Caco-2 (cell line): ENCODE measurements at regions not wholly inside any gene's neighbourhood (a gene's known extent, or its start where the extent isn't known, plus 50 kb on each side); places are given as distances from the start of the nearest gene placed in this dataset.

ENCODE experiments used
- BruUV-seq: library from RNA; stranded (reverse); fragments of 400-500 nt; replicated peaks from 2 replicates; lab custom pipeline; 2021; lab: Mats Ljungman, UMichigan
- CTCF ChIA-PET: fragments of 300-600 bp; sonication (Branson Sonifier 250); formaldehyde crosslinking; loops from one replicate; lab custom pipeline; 2022; ENCODE audit warnings: antibody characterized with exemption; lab: Charles Lee
- POLR2A ChIA-PET: fragments of 300-600 bp; sonication (Branson Sonifier 250); formaldehyde crosslinking; loops from one replicate; lab custom pipeline; 2022; ENCODE audit warnings: antibody characterized with exemption; lab: Charles Lee
- DNase-seq, 2 experiments: peaks; one replicate each; pipeline versions ENCODE4 v3.0.0 to v3.0.0-alpha.2; 2020 to 2022
- H3K27me3 ChIP-seq: replicated peaks from 2 replicates; pipeline ENCODE4 v1.6.0; 2011; ENCODE audit warnings: low read length; ENCODE audit not compliant: control insufficient read depth, insufficient read depth
- H3K36me3 ChIP-seq: 2 replicates; pipeline ENCODE4 v1.5.1; 2011; ENCODE audit warnings: low read length; ENCODE audit not compliant: control insufficient read depth, insufficient read depth
- H3K4me1 ChIP-seq: fragments of 250-450 bp; sonication (Bioruptor Pico); 2 replicates; pipeline ENCODE4 v1.5.1; 2020; ENCODE audit warnings: mild to moderate bottlenecking
- H3K4me3 ChIP-seq: 2 replicates; pipeline ENCODE4 v1.5.1; 2011; ENCODE audit warnings: low read depth, mild to moderate bottlenecking, control low read depth, low read length
- H3K9me3 ChIP-seq: fragments of 250-450 bp; sonication (Bioruptor Pico); 2 replicates; pipeline ENCODE4 v1.5.1; 2020; ENCODE audit warnings: mild to moderate bottlenecking, moderate library complexity
- H3K27ac Mint-ChIP-seq: one replicate; pipeline ENCODE4 v1.8.0; 2022; ENCODE audit warnings: mixed read lengths; ENCODE audit not compliant: unreplicated experiment
- H3K27me3 Mint-ChIP-seq: one replicate; pipeline ENCODE4 v1.8.0; 2022; ENCODE audit warnings: mixed read lengths; ENCODE audit not compliant: insufficient read depth, unreplicated experiment
- H3K36me3 Mint-ChIP-seq: one replicate; pipeline ENCODE4 v1.8.0; 2022; ENCODE audit warnings: mild to moderate bottlenecking, mixed read lengths; ENCODE audit not compliant: insufficient read depth, unreplicated experiment
- H3K4me1 Mint-ChIP-seq: one replicate; pipeline ENCODE4 v1.8.0; 2022; ENCODE audit warnings: low read depth, mixed read lengths; ENCODE audit not compliant: unreplicated experiment
- H3K4me3 Mint-ChIP-seq: one replicate; pipeline ENCODE4 v1.8.0; 2022; ENCODE audit warnings: mild to moderate bottlenecking, moderate library complexity, mixed read lengths; ENCODE audit not compliant: unreplicated experiment
- H3K9me3 Mint-ChIP-seq: one replicate; pipeline ENCODE4 v1.8.0; 2022; ENCODE audit warnings: mixed read lengths; ENCODE audit not compliant: unreplicated experiment
- intact Hi-C: fragments of 100-400 bp; cut with micrococcal nuclease; formaldehyde crosslinking; loops from one replicate; pipeline ENCODE4 v1.10.0; 2022; ENCODE audit not compliant: unreplicated experiment
- TF ChIP-seq, protein P1 (sequence below), 2 experiments: fragments of 200-600 bp in 1 of 2; IDR thresholded peaks; 1 replicate in 1 of 2; 2 replicates in 1 of 2; pipeline versions ENCODE4 v1.5.1 to v1.8.0; 2011 to 2022; ENCODE audit warnings: antibody characterized with exemption in 1 of 2, control low read depth in 1 of 2, inconsistent platforms in 1 of 2, low read depth in 1 of 2, low read length in 1 of 2, mild to moderate bottlenecking in 1 of 2, moderate library complexity in 1 of 2; ENCODE audit not compliant: insufficient read depth in 1 of 2, severe bottlenecking in 1 of 2, unreplicated experiment in 1 of 2

DNA sequence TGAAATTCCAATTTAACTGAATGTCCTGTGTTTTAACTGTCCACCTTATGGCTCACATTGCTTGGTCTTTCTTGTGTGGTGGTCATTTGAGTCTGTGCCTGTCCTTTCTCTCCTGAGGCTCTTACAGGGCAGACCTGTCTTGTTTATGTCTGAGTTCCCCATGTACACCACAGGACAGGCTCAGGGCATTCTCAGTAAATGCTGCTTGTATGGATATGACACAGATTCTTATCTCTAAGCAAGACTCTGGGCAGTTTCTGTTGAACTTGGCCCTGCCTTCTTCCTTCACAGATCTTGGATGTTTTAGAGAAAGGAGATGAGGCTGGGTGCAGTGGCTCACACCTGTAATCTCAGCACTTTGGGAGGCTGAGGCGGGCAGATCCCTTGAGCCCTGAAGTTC, 159.1 kb upstream of the CSF3R start:
- Histone ChIP-seq H3K9me3 (no peaks in the 10 kb centered on the region), H3K4me1 (no peaks in the 10 kb centered on the region), H3K27me3 (no peaks in the 10 kb centered on the region; the same call in 1 of the 2 replicates), H3K36me3 (no peaks in the 10 kb centered on the region), H3K4me3 (no peak overlapping the region)
- BruUV-seq: no TSS peak
- H3K4me1 Mint-ChIP-seq: no peaks in the 10 kb centered on the region
- TF ChIP-seq, protein P1, sequence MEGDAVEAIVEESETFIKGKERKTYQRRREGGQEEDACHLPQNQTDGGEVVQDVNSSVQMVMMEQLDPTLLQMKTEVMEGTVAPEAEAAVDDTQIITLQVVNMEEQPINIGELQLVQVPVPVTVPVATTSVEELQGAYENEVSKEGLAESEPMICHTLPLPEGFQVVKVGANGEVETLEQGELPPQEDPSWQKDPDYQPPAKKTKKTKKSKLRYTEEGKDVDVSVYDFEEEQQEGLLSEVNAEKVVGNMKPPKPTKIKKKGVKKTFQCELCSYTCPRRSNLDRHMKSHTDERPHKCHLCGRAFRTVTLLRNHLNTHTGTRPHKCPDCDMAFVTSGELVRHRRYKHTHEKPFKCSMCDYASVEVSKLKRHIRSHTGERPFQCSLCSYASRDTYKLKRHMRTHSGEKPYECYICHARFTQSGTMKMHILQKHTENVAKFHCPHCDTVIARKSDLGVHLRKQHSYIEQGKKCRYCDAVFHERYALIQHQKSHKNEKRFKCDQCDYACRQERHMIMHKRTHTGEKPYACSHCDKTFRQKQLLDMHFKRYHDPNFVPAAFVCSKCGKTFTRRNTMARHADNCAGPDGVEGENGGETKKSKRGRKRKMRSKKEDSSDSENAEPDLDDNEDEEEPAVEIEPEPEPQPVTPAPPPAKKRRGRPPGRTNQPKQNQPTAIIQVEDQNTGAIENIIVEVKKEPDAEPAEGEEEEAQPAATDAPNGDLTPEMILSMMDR (IDR thresholded peaks at IDR 0.05; ENCODE audit: insufficient read depth in 1 of 2, low read depth in 1 of 2, low read length in 1 of 2, severe bottlenecking in 1 of 2, unreplicated experiment in 1 of 2): no peak
- no peaks in the 10 kb centered on the region for H3K36me3 Mint-ChIP-seq
- peaks cover 31% of the 10 kb centered on the region for H3K27me3 Mint-ChIP-seq
- CTCF ChIA-PET: no interaction called here
- no peak overlapping the region for H3K4me3 Mint-ChIP-seq
- no peaks in the 10 kb centered on the region for H3K9me3 Mint-ChIP-seq
- intact Hi-C loops: no loop called here
- DNase-seq: no peak
- H3K27ac Mint-ChIP-seq: no peak overlapping the region
- POLR2A ChIA-PET: no interaction called here

DNA sequence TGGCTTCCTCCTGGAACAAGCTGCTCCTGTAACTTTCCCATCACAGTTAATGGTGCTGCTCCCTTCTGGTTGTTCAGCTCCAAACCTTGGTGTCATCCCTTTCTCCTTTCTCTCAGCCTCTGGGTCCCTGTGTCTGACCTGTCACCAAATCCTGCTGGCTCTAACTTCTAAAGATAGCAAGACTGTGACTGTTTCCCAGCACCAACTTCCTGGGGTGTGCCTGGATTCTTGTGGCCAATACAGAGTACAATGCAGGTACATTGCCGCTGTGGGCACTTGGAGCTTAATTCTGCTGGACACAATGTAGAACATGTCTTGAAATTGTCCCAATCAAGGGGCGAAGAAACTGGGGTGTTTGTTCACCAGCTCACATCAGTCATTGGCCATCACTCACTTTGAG, 156.7 kb upstream of the CSF3R start:
- no peaks in the 10 kb centered on the region for H3K4me1 Mint-ChIP-seq
- Histone ChIP-seq H3K36me3 (no peaks in the 10 kb centered on the region), H3K4me1 (no peaks in the 10 kb centered on the region), H3K9me3 (no peaks in the 10 kb centered on the region), H3K27me3 (no peaks in the 10 kb centered on the region; the same call in 1 of the 2 replicates), H3K4me3 (no peak overlapping the region)
- intact Hi-C loops: no loop called here
- no peaks in the 10 kb centered on the region for H3K36me3 Mint-ChIP-seq
- no TSS peak for BruUV-seq
- POLR2A ChIA-PET: interaction anchor here (0.6 kb wide), 1 partner anchor 274 kb away, joined by 3 read pairs; no protein-coding TSS in a partner anchor
- TF ChIP-seq, protein P1 (IDR thresholded peaks at IDR 0.05; ENCODE audit: insufficient read depth in 1 of 2, low read depth in 1 of 2, low read length in 1 of 2, severe bottlenecking in 1 of 2, unreplicated experiment in 1 of 2): no peak
- DNase-seq: no peak
- H3K27ac Mint-ChIP-seq: no peak overlapping the region
- H3K27me3 Mint-ChIP-seq: peaks cover 18% of the 10 kb centered on the region
- no peaks in the 10 kb centered on the region for H3K9me3 Mint-ChIP-seq
- CTCF ChIA-PET: no interaction called here
- H3K4me3 Mint-ChIP-seq: no peak overlapping the region

DNA sequence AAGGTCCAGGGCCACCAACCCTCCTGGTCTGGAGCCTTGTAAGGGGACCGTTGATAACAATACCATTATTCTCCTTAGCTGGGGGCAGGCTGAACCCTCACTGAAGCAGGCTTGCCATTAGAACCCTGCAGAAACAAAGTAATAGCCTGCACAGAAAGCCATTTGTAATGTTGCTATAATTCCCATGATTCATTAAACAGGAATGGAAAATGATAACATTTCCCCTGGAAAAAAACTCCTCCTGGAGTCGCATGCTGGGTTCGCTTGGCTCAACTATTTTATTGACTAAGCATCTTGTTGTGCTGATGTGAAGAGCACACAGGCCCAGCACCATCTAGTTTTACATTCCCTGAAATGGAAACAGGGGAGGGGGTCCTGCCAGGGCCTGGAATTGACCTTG, 155.6 kb upstream of the CSF3R start:
- Histone ChIP-seq H3K27me3 (no peaks in the 10 kb centered on the region), H3K36me3 (no peaks in the 10 kb centered on the region), H3K4me1 (no peaks in the 10 kb centered on the region), H3K4me3 (no peak overlapping the region), H3K9me3 (no peaks in the 10 kb centered on the region)
- no TSS peak for BruUV-seq
- Mint-ChIP-seq H3K27ac (no peak overlapping the region), H3K36me3 (no peaks in the 10 kb centered on the region), H3K9me3 (no peaks in the 10 kb centered on the region), H3K27me3 (peaks cover 15% of the 10 kb centered on the region), H3K4me1 (no peaks in the 10 kb centered on the region), H3K4me3 (no peak overlapping the region)
- DNase-seq: no peak
- intact Hi-C loops: no loop called here
- CTCF ChIA-PET: no interaction called here
- POLR2A ChIA-PET: no interaction called here
- TF ChIP-seq, protein P1 (IDR thresholded peaks at IDR 0.05; ENCODE audit: insufficient read depth in 1 of 2, low read depth in 1 of 2, low read length in 1 of 2, severe bottlenecking in 1 of 2, unreplicated experiment in 1 of 2): no peak
